HepG2 (cell line): ENCODE measurements at regions not wholly inside any gene's neighbourhood (a gene's known extent, or its start where the extent isn't known, plus 50 kb on each side); places are given as distances from the start of the nearest gene placed in this dataset.

Source experiments
- FOXA3 ChIP-seq: IDR thresholded peaks from 2 replicates; pipeline ENCODE4 v1.6.1; 2016; ENCODE audit warnings: missing genetic modification reagents, missing compliant biosample characterization
- KDM6A ChIP-seq: IDR thresholded peaks from 2 replicates; pipeline ENCODE4 v1.6.1; 2016; ENCODE audit warnings: low read depth
- MED8 ChIP-seq: sonication (generic); formaldehyde crosslinking; IDR thresholded peaks from 2 replicates; pipeline ENCODE4 v1.8.1; 2023; ENCODE audit warnings: mild to moderate bottlenecking, missing genetic modification reagents; ENCODE audit not compliant: insufficient replicate concordance
- PAXIP1 ChIP-seq: sonication (generic); formaldehyde crosslinking; conservative IDR thresholded peaks from 2 replicates; pipeline ENCODE4 v1.4.0; 2020; ENCODE audit warnings: mild to moderate bottlenecking, missing genetic modification reagents, moderate library complexity
- PCBP1 ChIP-seq: fragments of 200-400 bp; formaldehyde crosslinking; IDR thresholded peaks from 2 replicates; pipeline ENCODE4 v1.6.1; 2017; ENCODE audit warnings: mild to moderate bottlenecking, low read depth, low read length, borderline replicate concordance
- ZNF142 ChIP-seq: sonication (generic); formaldehyde crosslinking; IDR thresholded peaks from 2 replicates; pipeline ENCODE4 v1.4.0; 2020; ENCODE audit warnings: missing genetic modification reagents
- ZNF207 ChIP-seq: fragments of 450-650 bp; IDR thresholded peaks from 2 replicates; pipeline ENCODE4 v1.6.1; 2016; ENCODE audit warnings: antibody characterized with exemption, borderline replicate concordance
- ZNF574 ChIP-seq: sonication (generic); formaldehyde crosslinking; IDR thresholded peaks from 2 replicates; pipeline ENCODE4 v1.4.0; 2020; ENCODE audit warnings: missing genetic modification reagents
- ZNF646 ChIP-seq: sonication (generic); formaldehyde crosslinking; IDR thresholded peaks from 2 replicates; pipeline ENCODE4 v1.9.0; 2021; ENCODE audit warnings: mild to moderate bottlenecking, missing genetic modification reagents

- TF ChIP-seq ZNF142 (no peak), PCBP1 (no peak), KDM6A (CRISPR knock-in tag) (no peak), ZNF646 (CRISPR knock-in tag) (peak; percentile 77; the same call in 1 of the 2 replicates), ZNF207 (peak; percentile 17), FOXA3 (no peak), MED8 (no peak), ZNF574 (CRISPR knock-in tag) (no peak), PAXIP1 (no peak)
Observed at GRCh38 chr20:23188377-23189169, 102.4 kb upstream of the CD93 start (continued).
